GM12891 (cell line): ENCODE measurements at regions not wholly inside any gene's neighbourhood (a gene's known extent, or its start where the extent isn't known, plus 50 kb on each side); places are given as distances from the start of the nearest gene placed in this dataset.

ENCODE experiments used
- POLR2A ChIP-seq: IDR thresholded peaks from 2 replicates; pipeline ENCODE4 v1.6.1; 2011; ENCODE audit warnings: low read depth, low read length, control low read depth
- POLR2AphosphoS5 ChIP-seq: IDR thresholded peaks from 2 replicates; pipeline ENCODE4 v1.6.1; 2011; ENCODE audit warnings: low read depth, low read length, control low read depth
- POU2F2 ChIP-seq: IDR thresholded peaks from 2 replicates; pipeline ENCODE4 v1.6.1; 2011; ENCODE audit warnings: low read depth, mild to moderate bottlenecking, control low read depth, low read length, moderate library complexity
- TAF1 ChIP-seq: IDR thresholded peaks from 2 replicates; pipeline ENCODE4 v1.6.1; 2011; ENCODE audit warnings: low read depth, low read length, control low read depth

DNA sequence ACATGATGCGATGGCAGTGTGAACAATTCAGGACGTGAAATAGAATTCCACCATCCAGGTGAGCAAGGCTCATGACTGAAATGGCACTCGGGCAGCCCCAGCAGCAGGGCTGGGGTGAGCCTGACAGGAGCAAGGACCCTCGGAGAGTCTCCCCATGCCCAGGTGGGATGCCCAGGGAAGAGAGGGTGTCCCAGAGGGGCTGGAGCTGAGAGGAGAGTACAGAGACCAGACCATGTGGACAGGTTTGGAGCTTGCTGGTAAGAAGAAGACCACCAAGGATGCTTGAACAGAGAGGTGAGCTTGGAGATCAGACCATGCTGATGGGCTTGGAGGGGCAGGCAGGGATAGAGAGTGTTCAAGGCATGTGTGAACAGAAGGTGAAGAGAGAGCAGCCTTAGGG lies 83.3 kb downstream of the RAMP3 start:
- no peak for TF ChIP-seq TAF1
- TF ChIP-seq POLR2A: no peak
- TF ChIP-seq POLR2AphosphoS5: no peak
- no peak for TF ChIP-seq POU2F2
